ENCODE measurements at regions not wholly inside any gene's neighbourhood (a gene's known extent, or its start where the extent isn't known, plus 50 kb on each side); places are given as distances from the start of the nearest gene placed in this dataset.

- DNase-seq (ENCODE audit: low read depth, low spot score) = no peak
- in situ Hi-C loops (cut with HindIII; ENCODE audit: low pct_unique_long_range_greater_than_20kb, low sequenced_read_pairs) = no loop called here
Observed at GRCh38 chr1:5503556-5504363, 488.5 kb downstream of the NPHP4 start.

DNA sequence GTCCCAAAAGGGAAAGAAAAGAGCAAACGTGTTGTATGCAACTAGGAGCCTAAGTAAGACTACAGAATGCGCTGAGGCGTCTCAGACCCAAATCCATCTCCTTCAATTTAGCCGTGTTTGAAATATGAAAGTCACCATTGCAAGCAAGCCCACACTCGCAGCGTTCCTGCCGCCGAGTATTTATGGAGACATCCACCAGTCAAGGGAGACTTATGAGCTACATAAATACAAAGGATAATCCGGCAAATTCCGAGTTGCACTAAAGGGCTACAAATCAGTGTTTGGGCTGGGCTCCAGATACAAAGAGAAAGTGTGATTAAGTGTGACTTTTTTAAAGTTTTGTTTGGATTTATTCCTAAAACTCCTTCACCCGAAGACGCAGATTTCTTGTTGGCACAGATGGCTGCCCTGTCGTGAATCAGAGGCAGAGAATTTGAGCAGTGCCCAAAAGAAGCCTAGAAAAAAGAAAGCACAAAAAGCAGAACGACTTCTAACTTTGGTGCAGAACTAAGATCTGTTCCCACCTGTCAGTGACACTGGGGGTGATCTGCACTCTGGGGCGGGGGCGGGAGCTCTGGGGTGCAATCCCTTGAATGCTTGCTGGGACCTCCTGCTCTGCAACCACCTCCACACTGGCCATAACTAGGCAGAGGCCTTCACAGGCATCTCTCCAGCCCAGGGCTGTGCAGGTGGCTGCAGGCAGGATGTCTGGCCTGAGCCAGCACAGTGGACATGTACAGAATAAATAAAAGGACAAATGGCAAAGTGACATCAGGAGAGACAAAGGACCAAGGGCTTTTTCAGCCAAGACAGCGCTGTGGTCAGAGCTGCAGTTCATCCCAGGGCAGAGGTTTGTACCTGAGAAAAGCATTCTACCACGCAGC, 489.7 kb downstream of the NPHP4 start:
- in situ Hi-C loops (cut with HindIII; ENCODE audit: low pct_unique_long_range_greater_than_20kb, low sequenced_read_pairs) = no loop called here
- DNase-seq (ENCODE audit: low read depth, low spot score) = no peak

DNA sequence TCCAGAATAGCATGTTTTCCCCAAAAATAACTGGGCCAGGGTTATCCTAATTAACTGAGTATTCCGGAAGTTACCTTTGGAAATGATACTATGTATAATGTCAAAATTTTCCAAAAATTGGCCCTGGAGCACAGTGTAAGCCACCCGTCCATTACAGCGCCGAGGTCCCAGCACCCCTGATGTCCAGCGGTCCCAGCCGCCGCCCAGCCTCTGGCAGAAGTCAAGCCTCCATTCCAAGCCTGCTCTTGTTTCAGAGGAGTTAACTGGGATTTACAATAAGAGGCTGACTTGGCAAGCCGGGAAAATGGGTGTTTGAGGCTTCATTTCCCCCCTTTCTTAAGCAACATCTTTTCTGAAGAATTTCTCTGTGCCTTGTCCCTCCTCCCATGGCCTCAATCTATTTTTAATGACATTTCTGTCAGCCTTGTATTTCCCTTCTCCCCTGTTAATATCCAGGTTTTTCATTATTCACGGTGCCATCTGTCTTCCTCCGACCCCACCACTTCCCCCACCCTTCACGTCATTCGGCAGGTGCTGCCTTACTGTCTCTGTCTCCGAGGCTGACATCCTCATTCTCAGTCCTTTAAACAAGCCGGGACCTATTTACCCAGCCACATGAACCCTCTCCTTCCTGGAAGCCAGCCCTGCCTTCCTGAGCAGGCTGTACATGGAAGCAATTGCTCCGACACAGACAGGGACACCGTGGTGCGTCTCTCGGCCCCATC, 490.9 kb downstream of the NPHP4 start:
- no peak for DNase-seq (ENCODE audit: low read depth, low spot score)
- in situ Hi-C loops (cut with HindIII; ENCODE audit: low pct_unique_long_range_greater_than_20kb, low sequenced_read_pairs) = no loop called here

- no peak for DNase-seq (ENCODE audit: low read depth, low spot score)
- in situ Hi-C loops (cut with HindIII; ENCODE audit: low pct_unique_long_range_greater_than_20kb, low sequenced_read_pairs) = no loop called here
Observed at GRCh38 chr1:5500541-5500940, 491.7 kb downstream of the NPHP4 start.

- DNase-seq (ENCODE audit: low read depth, low spot score) = no peak
- in situ Hi-C loops (cut with HindIII; ENCODE audit: low pct_unique_long_range_greater_than_20kb, low sequenced_read_pairs) = no loop called here
Observed at GRCh38 chr1:5497503-5497902, 494.7 kb downstream of the NPHP4 start.

- in situ Hi-C loops (cut with HindIII; ENCODE audit: low pct_unique_long_range_greater_than_20kb, low sequenced_read_pairs) = no loop called here
- no peak for DNase-seq (ENCODE audit: low read depth, low spot score)
Observed at GRCh38 chr1:5495596-5496410, 496.4 kb downstream of the NPHP4 start.

DNA sequence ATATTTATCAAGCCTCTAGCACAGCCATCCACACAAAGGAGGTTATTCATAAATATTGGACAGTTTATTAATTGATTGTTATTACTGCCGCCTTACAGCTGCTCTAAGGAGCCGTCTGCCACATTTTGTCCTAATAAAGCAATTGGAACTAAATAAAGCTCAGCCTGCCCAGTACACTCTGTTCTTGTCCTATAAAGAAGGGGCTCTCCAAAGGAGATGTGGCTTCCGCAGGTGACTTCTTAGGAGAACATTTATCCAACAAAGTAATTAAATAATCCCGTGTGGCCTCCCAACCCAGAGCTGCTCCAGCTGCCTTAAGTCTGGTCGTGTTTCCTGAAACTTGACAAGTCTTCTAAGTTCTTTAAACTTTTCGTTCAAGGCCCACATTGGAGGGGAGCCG, 497.7 kb downstream of the NPHP4 start:
- DNase-seq (ENCODE audit: low read depth, low spot score) = no peak
- in situ Hi-C loops (cut with HindIII; ENCODE audit: low pct_unique_long_range_greater_than_20kb, low sequenced_read_pairs) = no loop called here

DNA sequence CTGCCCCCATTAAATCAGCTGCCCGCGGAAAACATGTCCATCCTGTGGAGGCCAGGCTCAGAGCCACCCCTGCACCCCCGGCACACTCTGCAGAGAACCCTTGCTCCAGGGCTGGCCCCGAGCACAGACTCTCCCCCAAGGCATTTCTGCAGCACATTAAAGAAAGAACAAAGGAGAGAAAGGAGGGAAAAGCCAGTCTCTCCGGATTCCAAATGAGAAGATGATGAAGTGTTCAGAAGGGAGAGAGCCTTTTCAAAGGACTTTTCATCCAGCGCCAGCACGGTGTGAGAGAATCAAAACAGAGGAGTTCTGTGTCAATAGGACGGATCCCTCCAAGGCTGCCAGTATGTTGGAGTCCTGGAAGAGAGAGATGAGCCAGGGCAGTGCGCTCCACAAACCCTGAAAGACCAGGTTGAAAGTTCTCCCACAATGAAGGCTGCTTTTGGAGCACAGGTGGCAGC, 498.3 kb downstream of the NPHP4 start:
- DNase-seq (ENCODE audit: low read depth, low spot score) = no peak
- in situ Hi-C loops (cut with HindIII; ENCODE audit: low pct_unique_long_range_greater_than_20kb, low sequenced_read_pairs) = no loop called here

- no peak for DNase-seq (ENCODE audit: low read depth, low spot score)
- in situ Hi-C loops (cut with HindIII; ENCODE audit: low pct_unique_long_range_greater_than_20kb, low sequenced_read_pairs) = no loop called here
Observed at GRCh38 chr1:5493275-5493674, 498.9 kb downstream of the NPHP4 start.

DNA sequence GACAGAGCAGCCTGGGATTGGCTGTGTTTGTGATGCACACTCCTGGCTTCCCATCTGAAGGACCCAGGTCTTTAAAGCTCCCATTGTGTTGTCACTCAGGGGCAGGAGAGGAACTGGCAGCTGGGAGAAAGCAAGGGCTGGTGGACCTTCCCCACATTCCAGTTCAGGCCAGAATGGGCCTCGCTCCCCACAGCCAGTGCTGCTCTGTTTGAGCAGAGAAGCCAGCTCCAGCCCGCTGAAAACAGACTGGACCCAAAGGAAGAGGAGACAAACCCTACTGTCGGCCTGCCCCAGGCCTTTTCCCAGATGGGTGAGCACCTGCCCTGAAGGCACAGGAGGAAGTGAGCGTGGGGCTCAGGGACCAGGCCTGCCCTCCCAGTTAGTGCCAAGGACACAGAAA, 499.4 kb downstream of the NPHP4 start:
- in situ Hi-C loops (cut with HindIII; ENCODE audit: low pct_unique_long_range_greater_than_20kb, low sequenced_read_pairs) = no loop called here
- DNase-seq (ENCODE audit: low read depth, low spot score) = no peak

DNA sequence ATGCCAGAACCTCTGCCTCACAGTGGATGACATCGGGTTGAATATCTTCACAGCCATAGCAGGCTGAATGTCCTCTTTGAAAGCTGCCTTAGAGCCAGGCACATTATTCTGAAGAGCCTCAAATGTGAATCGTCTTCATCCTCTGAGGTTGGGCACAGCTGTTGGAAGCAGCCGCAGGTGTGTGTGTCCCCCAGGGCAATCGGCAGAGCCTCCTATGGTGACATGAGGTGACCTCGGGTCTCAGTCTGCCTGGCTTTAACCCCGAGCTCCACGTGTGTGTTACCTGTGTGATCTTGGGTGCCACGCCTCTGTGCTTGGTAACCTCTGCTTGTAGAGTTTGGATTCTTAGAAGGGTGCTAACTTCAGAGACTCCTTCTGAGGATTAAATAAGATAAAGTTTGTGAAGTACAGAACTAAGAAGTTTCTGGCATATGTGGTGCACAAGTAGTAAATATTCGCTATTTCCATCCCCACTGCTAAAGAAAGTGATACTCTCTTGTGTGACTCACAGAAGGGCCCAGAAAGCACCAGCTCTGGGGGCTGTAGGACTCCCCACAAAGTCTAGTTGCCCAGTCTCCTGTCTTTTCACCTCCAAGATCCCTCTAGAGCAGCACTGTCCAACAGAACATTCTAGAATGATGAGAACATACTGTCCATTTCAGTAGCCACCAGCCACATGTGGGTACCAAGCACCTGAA, 500.9 kb downstream of the NPHP4 start:
- in situ Hi-C loops (cut with HindIII; ENCODE audit: low pct_unique_long_range_greater_than_20kb, low sequenced_read_pairs) = no loop called here
- no peak for DNase-seq (ENCODE audit: low read depth, low spot score)

- in situ Hi-C loops (cut with HindIII; ENCODE audit: low pct_unique_long_range_greater_than_20kb, low sequenced_read_pairs) = no loop called here
- no peak for DNase-seq (ENCODE audit: low read depth, low spot score)
Observed at GRCh38 chr1:5490635-5491034, 501.6 kb downstream of the NPHP4 start.

DNA sequence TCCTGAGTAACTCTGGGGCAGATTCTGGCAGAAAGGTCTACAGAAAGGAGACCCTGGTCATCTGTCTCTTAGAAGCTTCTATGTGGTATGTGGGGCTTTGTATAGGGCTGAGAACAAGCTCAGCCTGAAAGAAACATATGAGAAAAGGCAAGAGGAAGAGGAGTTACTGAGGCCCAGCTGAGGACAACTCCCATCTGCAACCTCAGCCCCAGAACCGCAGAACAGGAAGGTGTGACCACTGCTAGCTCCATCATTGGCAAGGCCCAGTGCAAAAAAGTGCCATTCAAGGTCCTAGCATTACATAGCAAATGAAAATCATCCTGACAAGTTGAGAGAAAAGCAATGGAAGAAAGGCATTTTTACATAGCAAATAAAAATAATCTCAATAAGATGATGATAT, 503.8 kb downstream of the NPHP4 start:
- DNase-seq (ENCODE audit: low read depth, low spot score) = no peak
- in situ Hi-C loops (cut with HindIII; ENCODE audit: low pct_unique_long_range_greater_than_20kb, low sequenced_read_pairs) = no loop called here

DNA sequence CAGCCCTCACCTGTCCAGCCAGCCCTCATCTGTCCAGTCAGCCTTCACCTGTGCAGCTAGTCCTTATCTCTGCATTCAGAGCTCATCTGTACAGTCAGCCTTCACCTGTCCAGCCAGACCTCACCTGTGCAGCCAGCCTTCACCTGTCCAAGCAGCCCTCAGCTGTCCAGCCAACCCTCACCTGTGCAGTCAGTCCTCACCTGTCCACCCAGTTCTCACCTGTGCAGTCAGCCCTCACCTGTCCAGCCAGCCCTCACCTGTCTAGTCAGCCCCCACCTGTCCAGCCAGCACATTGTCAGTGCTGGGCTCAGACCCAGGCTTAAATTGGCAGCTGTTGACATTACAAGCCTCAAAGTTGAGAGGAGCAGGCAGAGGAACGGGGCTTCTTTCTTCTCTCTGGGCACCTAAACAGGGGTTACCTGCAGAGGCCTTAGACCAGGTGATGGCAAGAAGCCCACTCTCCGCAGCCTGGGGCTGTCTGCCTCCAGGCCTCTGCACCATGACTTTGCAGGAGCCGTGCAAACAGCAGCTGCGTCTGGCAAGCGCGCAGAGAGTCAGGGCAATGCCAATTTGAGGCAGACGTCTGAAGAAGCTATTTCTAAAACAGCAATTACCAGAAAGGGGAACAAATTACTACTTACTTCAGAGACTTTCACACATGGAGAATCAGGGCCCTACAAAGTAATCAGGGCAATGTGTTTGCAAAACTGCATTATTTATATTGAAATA, 506.1 kb downstream of the NPHP4 start:
- DNase-seq (ENCODE audit: low read depth, low spot score) = no peak
- in situ Hi-C loops (cut with HindIII; ENCODE audit: low pct_unique_long_range_greater_than_20kb, low sequenced_read_pairs) = no loop called here

DNA sequence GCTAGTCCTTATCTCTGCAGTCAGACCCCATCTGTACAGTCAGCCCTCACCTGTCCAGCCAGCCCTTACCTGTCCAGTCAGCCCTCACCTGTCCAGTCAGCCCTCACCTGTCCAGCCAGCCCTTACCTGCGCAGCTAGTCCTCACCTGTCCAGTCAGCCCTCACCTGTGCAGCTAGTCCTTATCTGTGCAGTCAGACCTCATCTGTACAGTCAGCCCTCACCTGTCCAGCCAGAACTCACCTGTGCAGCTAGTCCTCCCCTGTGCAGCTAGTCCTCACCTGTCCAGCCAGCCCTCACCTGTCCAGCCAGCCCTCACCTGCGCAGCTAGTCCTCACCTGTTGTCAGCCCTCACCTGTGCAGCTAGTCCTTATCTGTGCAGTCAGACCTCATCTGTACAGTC, 506.8 kb downstream of the NPHP4 start:
- DNase-seq (ENCODE audit: low read depth, low spot score) = no peak

GRCh38 chr1:5484451-5485165, 507.6 kb downstream of the NPHP4 start:
- in situ Hi-C loops (cut with HindIII; ENCODE audit: low pct_unique_long_range_greater_than_20kb, low sequenced_read_pairs) = no loop called here
- DNase-seq (ENCODE audit: low read depth, low spot score) = no peak

More for the DNA sequence above, 506.8 kb downstream of the NPHP4 start:
- in situ Hi-C loops (cut with HindIII; ENCODE audit: low pct_unique_long_range_greater_than_20kb, low sequenced_read_pairs) = no loop called here
